ENCODE measurements at regions not wholly inside any gene's neighbourhood (a gene's known extent, or its start where the extent isn't known, plus 50 kb on each side); places are given as distances from the start of the nearest gene placed in this dataset.

DNA sequence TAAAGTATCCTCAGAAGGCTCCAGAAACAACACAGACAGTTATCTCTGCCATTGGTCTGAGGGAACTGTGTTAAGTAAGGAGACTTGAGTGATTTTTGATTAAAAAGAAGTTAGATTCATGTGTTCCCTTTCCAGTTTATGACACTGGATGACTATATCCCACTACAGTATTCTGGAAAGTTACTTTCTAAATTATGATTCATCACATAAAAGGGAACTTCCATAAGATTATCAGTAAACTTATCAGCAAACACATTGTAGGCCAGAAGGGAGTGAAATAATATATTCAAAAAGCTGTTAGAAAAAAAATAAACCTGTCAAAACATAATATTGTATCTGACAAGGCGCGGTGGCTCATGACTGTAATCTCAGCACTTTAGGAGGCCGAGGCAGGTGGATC, 700.0 kb downstream of the SLITRK6 start:
- DNase-seq (ENCODE audit: low read depth, low spot score): no peak

DNA sequence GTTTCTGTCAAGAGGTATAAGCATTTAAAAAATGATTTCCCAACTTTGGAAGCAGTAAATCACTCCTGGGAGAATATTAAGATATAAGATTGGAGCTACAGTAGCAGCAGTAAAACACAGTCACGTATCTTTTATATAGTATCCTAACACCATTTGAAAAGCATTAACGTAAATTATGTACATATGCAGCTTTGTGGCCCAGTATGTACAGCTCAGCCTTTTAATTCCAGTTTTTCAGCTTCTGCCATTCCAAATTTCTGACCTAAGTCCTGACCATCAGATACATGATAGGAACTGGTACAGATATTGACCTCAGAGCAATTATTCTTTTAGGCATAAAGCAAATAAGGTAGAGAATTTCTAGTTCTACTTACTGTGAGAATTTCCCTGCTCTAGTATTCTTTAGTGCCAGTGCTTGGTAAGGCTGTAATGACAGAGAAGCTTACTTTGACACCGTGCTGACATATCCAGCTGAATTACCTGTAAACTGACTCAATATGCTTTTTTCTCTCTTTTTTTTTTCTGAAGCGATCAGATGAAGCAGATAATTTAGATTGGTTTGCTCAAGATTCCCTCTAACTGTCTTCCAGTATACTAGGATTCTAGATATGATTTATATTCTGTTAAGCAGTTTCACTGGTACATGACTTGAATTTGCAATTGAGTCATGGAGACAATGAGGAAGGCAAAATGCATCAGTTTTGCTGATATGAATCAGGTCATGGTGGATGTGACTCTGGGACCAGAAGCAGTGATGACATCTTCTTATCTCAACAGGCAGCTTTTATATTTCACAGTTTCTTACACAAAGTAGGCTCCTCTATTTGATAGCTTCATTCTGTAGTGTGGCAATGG, 703.6 kb downstream of the SLITRK6 start:
- DNase-seq (ENCODE audit: low read depth, low spot score): no peak

DNA sequence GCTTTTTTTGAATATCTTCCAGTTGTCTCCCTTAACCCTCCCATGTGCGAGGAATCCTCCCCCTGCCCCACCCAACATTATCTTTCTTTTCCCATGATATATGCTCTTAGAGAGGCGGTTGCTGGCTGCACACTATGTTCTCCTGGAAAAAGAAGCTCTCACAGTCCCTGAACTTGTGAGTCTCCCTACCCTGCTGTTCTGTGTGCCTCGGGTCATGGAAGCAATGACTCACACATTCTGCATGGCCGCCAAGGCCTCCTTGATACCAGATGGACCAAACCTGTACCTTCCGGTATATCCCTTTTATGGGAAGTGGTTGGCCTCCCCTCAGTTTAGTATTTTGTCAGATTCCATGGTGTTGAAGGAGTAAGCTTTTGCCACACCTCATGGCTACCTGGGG, 705.4 kb downstream of the SLITRK6 start:
- DNase-seq (ENCODE audit: low read depth, low spot score): no peak

DNA sequence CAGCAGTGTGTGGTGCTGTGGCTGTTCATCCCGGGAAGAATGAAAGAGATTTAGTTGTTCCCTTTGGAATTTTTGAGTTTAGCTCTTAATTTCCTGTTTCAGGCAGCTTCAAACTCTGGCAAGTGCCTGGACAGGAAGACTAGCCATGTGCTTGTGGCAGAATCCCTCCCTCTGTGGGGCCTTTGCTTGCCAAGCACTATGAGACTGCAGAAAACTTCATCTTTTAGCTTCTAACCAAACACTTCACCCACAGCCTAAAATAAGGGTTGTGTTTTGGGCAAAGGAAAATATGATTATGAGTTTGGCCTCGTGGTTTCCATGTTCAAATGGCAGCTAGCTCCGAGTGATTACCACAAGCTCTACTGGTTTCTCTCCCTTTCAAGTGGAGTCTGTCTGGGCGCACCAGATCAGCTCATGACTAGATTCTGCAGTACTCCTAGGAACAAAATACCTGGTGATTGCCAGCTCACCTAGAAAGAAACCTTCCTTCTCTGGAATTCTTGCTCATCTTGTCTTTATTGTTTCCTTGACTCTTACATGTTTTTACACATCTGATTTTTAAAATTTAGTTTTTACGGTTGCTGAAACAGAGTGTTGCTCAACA, 707.5 kb downstream of the SLITRK6 start:
- DNase-seq (ENCODE audit: low read depth, low spot score): no peak

DNA sequence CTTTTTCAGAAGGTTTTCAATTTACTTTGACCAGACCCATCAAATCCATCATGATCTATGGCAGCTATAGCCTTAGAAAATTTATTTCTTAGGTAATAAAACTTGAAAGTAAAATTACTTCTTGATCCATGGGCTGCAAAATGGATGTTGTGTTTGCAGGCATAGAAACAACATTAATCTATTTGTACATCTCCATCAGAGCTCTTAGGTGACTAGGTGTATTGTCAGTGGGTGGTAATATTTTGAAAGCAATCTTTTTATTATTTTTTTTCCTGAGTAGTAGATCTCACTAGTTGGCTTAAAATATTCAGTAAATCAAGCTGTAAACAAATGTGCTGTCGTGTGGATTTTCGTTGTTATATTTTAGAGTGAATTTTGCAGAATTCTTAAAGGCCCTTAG, 710.0 kb downstream of the SLITRK6 start:
- DNase-seq (ENCODE audit: low read depth, low spot score): no peak

DNA sequence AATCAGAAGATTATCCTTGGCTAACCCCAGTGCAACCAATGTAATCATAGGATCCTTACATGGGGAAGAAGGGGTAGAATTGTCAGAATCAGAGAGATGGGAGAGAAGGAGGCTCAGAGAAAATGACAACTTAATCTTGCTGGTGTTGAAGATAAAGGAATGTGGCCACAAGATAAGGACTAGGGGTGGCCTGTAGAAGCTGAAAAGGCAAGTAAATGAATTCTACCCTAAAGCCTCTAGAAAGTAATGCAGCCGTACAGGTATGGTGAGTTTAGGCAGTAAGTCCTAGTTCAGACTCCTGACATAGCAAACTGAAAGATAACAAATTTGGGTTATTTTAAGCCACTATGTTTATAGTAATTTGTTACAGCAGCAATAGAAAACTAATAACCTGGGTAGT, 718.5 kb downstream of the SLITRK6 start:
- no peak for DNase-seq (ENCODE audit: low read depth, low spot score)

DNA sequence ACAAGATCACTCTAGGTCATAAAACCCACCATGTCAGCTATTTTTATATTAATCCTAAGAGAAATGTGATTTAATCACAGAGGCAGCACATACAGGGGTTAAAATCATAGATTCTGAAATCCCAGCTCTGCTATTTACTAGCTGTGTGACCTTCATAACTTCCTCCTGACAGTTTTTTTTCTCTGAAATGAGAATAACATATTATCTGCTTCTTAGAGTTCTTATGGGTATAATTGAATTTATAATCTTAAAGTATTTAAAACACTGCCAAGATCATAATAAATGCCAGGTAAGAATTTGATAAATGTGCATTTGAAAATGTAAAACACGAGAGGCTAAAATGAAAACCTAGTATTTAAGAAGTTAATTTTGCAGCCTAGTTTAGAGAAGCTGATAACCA, 722.9 kb downstream of the SLITRK6 start:
- no peak for DNase-seq (ENCODE audit: low read depth, low spot score)

DNA sequence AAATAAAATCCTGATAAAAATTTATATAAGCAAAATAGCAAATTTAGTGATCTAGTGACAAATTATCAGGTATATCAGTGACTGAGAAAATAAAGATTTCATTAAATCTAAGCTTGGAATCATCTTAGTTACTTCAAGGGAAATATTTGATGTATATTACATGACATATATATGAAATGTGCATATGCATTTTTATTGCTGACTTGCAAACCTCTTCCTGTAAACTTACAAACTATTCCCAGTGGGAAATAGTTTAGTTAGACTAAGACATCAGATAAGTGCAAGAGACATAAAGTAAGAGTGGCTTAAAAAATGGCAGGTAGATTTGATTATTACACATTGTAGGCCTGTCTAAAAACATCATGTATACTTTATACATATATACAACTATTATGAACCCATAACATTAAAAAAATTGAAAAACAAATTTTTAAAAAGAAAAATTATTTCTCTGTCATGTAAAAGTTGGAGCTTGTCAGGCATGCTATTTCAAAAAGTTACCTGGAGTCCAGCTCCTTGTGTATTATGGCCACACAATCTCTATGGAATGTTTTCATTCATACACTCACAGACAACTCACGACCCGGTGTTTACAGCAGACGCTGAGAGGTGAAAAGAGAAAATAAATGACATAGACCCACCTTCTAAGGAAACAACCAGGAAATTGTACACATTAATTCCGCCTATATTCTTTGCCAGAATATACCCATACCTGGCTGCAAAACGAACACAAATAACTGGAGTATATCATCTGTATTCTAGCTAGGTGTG, 724.5 kb downstream of the SLITRK6 start:
- no peak for DNase-seq (ENCODE audit: low read depth, low spot score)

DNA sequence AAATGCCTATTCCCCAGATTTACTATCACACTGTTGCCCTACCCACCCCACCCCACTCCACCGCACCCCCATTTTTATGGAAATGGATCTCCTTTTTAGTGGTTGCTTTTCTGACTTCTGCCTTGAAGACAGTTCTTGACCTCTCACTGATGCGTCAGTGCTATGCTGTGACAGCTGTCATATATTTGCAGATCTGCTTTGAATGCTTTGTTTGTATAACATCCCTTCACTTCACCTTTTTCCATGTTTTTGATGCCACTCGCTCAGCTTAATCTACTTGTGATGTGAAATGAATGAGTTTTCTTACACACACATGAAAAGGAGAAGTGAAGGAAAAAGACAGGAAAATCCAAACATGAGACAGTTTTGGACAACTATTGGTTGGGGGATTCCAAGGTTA, 731.0 kb downstream of the SLITRK6 start:
- no peak for DNase-seq (ENCODE audit: low read depth, low spot score)

DNA sequence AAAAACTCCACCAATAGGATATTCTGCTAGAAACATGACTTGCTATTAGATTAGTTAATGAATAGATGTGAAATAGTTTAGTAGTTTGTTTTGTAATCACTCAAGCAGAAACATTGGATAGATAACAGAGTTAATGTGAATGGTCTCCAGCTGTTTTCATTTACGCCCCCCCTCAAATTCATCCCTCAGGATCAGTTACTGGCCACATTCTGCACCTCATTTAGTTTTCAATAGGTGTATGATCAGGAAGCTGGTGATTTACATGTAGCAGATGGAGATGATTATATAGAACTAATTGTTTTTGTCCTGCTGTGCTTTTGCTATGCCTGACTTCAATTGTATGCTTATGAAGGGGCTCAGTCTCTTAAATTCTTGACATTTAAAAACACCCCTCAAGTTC, 759.0 kb downstream of the SLITRK6 start:
- no peak for DNase-seq (ENCODE audit: low read depth, low spot score)

DNA sequence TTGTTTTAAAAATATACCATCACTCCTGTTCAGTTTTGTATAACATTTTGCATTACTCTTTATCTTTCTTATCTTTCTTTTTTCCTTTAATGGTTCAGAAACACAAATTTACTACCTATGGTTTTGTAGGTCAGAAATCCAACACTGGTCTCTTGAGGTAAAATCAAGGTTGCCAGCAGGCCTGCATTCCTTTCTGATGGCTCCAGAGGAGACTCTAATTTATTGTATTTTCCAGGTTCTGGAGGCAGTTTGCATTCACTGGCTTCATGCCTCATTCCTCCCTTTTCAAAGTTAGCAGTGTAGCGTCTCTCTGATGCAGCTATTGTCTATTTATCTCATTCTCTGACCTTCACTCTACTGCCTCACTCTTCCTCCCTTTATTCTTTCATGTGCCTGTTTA, 767.4 kb downstream of the SLITRK6 start:
- no peak for DNase-seq (ENCODE audit: low read depth, low spot score)

DNA sequence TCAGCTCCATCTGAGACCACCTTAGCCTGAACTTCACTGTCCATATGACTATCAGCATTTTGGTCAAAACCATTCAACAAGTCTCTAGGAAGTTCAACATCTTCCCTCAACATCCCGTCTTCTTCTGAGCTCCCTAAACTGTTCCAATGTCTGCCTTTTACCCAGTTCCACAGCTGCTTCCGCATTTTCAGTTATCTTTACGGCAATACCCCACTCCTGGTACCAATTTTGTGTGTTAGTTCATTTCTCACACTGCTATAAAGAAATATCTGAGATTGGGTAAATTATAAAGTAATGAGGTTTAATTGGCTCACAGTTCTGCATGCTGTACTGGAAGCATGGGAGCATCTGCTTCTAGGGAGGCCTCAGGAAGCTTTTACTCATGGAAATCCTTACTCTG, 771.2 kb downstream of the SLITRK6 start:
- no peak for DNase-seq (ENCODE audit: low read depth, low spot score)

DNA sequence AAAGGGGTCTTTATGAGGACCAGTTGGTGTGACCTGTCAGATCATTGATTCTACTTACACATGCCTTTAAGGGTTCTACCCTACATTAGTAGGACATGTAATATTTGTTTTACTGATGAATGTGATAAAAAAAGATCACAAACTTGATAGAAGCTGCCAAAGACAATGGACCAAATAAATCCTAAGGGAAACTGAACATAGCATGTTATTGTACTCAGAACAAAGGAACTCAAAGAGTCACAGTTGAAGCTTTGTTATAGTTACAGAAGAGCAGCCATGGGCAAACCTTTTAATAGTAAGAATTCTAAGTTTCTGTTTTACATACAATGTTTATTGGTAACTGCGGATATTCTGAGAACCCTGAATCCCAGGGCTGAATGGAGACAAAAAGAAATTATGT, 780.1 kb downstream of the SLITRK6 start:
- no peak for DNase-seq (ENCODE audit: low read depth, low spot score)

DNA sequence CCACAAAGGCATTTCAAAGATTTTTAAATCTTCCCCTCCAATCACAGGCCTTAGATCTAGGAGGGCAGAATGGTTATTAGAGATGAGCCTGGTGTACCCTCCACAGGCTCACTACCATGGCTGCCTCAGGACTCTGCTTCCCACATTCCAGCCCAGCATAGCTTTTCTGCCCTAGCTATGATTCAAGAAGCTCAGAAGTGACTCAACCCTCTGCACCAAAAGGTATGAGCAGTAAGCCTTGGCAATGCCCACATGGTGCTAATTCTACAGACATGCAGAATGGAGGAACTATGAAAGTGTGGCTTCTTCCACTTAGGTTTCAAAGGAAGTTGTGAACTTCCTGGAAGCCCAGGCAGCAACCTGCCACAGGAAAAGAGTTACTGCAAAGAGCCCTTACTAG, 786.2 kb downstream of the SLITRK6 start:
- DNase-seq (ENCODE audit: low read depth, low spot score): no peak

DNA sequence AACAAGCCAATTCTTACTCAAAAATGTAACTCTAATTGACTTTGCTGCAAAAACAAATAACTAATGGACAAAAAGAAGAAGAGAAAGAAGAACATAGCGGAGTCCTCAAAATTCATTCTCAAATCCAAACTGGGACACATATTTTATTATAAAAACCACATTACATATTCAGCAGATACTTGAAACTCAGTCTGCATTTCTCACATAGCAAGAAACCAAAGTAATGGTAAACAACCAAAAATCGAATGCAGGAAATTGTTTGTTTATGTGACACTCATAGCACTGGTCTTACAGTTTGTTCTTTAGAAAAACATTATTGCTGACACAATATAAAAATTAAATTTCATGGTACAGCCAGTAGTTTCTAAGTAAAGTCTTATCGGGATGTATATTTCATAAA, 789.8 kb downstream of the SLITRK6 start:
- DNase-seq (ENCODE audit: low read depth, low spot score): no peak

DNA sequence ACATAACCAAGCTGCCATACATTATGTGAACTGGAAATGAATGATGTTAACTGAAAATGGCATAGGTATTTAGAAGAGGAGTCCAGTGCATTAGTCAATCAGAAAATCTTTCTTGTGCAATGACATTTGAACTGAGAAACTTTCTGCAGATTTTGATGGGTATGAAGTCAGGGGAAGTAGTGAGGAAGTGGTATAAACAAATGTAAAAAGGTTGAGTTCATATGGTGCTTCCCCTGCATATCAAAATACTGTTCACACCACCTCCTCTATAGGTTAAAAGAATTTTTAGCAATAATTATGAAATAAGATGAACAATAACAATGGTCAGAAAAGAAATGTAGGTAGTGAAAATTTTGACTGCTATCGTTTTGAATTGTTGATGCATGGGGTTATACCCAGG, 800.0 kb downstream of the SLITRK6 start:
- DNase-seq (ENCODE audit: low read depth, low spot score): no peak

DNA sequence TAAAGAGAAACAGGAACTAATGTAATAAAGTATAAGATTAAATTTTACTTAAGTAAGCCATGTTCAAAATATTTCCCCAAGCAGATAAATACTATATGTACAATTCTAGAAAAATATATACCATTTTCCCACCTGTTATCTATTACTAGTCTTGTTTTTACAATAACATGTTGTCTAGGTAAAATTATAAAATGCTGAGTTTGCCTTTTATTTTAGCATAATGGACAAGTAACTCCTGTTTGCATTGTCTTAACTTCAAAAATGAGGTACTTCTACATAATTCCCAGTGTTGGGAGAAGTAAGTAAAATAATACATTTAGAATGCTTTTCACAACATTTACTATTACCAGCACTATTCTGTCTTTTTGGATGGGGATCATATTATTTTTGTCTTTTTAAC, 800.5 kb downstream of the SLITRK6 start:
- DNase-seq (ENCODE audit: low read depth, low spot score): no peak

DNA sequence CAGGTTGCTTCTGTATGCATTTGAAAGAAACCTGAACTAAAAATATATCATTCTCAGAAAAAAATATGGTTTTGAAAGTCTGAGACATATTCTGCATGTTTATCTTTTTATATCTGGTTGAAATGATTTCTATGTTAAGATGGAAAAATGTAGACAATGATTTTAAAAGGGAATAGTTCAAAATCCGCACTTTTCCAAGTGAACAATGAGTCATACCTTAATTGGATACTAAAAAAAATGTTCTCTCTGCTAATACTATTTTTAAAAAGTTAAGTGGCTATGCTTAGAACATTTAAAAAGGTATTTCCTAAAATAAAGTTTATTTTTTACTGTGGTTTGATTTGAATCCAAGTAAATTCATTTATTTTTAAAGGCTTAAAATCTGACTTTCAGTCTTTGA, 801.4 kb downstream of the SLITRK6 start:
- no peak for DNase-seq (ENCODE audit: low read depth, low spot score)

DNA sequence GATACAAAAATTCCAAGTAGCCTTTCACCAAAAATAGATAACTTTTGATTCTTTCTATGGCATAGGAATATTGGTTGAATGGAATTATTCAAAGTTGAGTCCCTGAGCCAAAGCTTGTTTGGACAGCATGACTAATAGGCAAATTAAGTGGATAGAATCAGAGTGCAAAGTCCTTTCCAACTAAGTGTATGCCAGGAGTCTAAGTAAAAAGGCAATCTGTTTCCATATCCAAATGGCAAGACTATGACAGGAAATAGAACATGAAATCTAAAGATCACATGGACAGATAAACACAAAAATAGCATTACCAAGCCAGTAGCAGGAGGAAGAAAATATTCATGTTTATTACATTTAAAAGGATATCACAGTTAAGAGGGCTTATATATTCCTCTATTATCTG, 804.6 kb downstream of the SLITRK6 start:
- DNase-seq (ENCODE audit: low read depth, low spot score): no peak

DNA sequence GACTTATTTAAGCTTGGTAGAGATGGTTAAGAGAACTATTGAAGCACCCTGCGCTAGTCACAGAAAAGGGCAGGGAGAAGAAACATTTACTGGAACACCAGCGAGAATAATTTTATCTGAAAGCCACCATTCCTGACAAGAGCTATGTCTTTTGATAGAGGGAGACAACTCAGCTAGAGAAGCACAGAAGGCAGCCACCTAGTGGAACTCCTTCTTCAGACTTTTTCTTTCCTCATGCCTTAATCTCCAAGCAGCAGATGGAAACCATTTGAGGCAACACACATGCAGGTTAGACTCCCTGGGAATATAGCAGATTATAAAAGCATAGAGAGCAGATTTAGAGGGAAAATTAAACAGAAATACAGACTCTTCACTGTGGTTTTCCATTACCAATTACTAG, 813.4 kb downstream of the SLITRK6 start:
- no peak for DNase-seq (ENCODE audit: low read depth, low spot score)

DNA sequence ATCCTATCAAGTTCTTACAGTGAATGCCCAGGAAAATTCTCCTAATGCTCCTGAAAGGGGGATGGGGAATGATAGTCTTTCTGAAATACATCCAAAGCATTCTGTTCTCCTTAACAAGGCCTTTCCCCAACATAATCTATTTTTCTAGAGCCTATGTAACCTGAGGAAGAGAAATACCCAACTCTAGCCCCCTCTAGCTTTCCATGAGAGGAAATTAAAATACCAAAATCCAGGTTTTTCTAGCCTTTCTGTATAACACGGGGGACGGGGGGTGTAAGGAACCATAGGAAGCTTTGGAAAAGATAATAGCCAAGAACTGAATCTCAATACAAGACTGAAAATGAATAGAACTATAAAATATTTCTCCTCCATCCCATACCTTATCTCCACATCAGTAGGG, 815.9 kb downstream of the SLITRK6 start:
- no peak for DNase-seq (ENCODE audit: low read depth, low spot score)

DNA sequence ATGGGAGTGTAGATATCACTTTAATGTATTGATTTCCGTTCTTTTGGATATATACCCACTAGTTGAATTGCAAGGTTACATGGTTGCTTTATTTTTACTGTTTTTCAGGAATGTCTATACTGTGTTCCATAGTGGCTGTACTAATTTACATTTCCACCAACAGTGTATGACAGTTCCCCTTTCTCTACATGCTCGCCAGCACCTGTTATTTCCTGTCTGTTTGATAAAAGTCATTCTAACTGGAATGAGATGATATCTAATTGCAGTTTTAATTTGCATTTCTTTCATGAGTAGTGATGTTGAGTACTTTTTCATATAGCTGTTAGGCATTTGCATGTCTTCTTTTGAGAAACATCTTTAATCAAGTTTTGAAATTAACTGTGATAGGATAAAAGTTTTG, 818.6 kb downstream of the SLITRK6 start:
- DNase-seq (ENCODE audit: low read depth, low spot score): no peak

DNA sequence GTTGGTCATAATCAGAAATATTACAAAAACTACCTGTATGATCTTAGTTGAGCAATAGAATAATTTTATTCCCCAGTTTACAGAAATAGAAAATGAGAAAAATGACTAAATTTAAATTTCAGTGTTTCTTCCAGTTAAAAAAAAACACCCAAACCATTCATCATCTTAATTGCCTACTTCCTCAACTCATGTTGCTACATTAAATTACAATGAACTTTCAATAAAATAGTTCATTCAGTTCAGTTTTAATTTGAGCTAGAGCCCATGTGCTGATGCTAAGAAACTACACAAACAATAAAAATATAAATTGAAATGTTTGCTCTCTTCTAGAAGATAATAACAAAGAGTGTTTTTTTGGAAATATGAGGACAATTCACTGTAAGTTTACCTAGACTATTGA, 820.4 kb downstream of the SLITRK6 start:
- DNase-seq (ENCODE audit: low read depth, low spot score): no peak
